ENCODE measurements at regions not wholly inside any gene's neighbourhood (a gene's known extent, or its start where the extent isn't known, plus 50 kb on each side); places are given as distances from the start of the nearest gene placed in this dataset.
"Not testable (repeated sequence)": the region's sequence is repeated elsewhere in the genome, so short reads cannot be mapped to it uniquely, and the experiment has no call there.

GRCh38 chr15:53923741-53924140 lies 54.5 kb upstream of the UNC13C start:
- not testable (repeated sequence) for DNase-seq

GRCh38 chr15:53918180-53919079 lies 59.8 kb upstream of the UNC13C start:
- DNase-seq: no peak

- no peak for DNase-seq
Observed at GRCh38 chr15:53917109-53917508, 61.1 kb upstream of the UNC13C start.

GRCh38 chr15:53911431-53911830 lies 66.8 kb upstream of the UNC13C start:
- DNase-seq: no peak

- no peak for DNase-seq
Observed at GRCh38 chr15:53910852-53911251, 67.4 kb upstream of the UNC13C start.

- DNase-seq: no peak
Observed at GRCh38 chr15:53910236-53910849, 67.9 kb upstream of the UNC13C start.

- no peak for DNase-seq
Observed at GRCh38 chr15:53903129-53903528, 75.1 kb upstream of the UNC13C start.

GRCh38 chr15:53893468-53893867 lies 84.8 kb upstream of the UNC13C start:
- DNase-seq: not testable (repeated sequence)

- DNase-seq: not testable (repeated sequence)
Observed at GRCh38 chr15:53891862-53892261, 86.4 kb upstream of the UNC13C start.

- DNase-seq: no peak
Observed at GRCh38 chr15:53884441-53884840, 93.8 kb upstream of the UNC13C start.

- no peak for DNase-seq
Observed at GRCh38 chr15:53882311-53882710, 95.9 kb upstream of the UNC13C start.

- no peak for DNase-seq
Observed at GRCh38 chr15:53880357-53880756, 97.9 kb upstream of the UNC13C start.

- no peak for DNase-seq
Observed at GRCh38 chr15:53875711-53876110, 102.5 kb upstream of the UNC13C start.

GRCh38 chr15:53875139-53875538 lies 103.1 kb upstream of the UNC13C start:
- no peak for DNase-seq

GRCh38 chr15:53872410-53872809 lies 105.8 kb upstream of the UNC13C start:
- DNase-seq: no peak

- no peak for DNase-seq
Observed at GRCh38 chr15:53869806-53870073, 108.5 kb upstream of the UNC13C start.

- DNase-seq: no peak
Observed at GRCh38 chr15:53869044-53869805, 109.0 kb upstream of the UNC13C start.

GRCh38 chr15:53862386-53862785 lies 102.9 kb upstream of the WDR72 start:
- no peak for DNase-seq

- DNase-seq: no peak
Observed at GRCh38 chr15:53861792-53862191, 102.3 kb upstream of the WDR72 start.

GRCh38 chr15:53851110-53851848 lies 91.8 kb upstream of the WDR72 start:
- DNase-seq: no peak

- DNase-seq: no peak
Observed at GRCh38 chr15:53847745-53848144, 88.3 kb upstream of the WDR72 start.

GRCh38 chr15:53844634-53845033 lies 85.2 kb upstream of the WDR72 start:
- DNase-seq: no peak

All from NCI-H446 (cell line).